HG03565 (cell line): ENCODE measurements at regions not wholly inside any gene's neighbourhood (a gene's known extent, or its start where the extent isn't known, plus 50 kb on each side); places are given as distances from the start of the nearest gene placed in this dataset.

Experiments
- ATAC-seq: cut with Tn5 transposase; IDR thresholded peaks from one replicate; pipeline ENCODE4 v1.9.1; 2021; ENCODE audit warnings: mild to moderate bottlenecking, moderate library complexity; ENCODE audit not compliant: unreplicated experiment

DNA sequence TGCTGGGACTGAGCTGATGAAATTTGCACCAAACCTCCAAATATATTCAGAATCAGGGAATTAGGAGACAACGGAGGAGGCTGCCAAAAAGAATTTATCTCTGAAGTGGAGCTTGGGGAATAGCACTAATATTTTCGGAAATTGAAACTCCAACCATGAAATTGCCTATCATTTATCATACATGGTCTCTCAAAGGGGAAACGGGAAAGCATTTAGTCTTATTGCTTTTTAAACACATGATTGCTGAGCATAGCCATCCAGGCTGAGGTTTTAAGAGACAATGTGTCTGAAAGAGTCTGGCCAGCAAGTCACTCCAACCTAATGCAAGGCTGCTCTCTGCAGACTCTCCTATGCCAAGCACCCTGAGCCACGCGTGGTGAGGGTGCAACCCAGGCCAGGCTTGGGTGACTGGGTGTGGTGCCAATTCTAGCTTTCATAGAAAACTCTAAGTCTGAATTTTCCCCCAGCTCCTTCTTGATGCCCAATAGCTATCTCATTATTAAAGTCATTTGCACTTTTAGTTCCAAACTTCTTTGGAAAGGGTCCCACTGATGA lies 200.2 kb downstream of the RPLP1 start:
- no peak for ATAC-seq

DNA sequence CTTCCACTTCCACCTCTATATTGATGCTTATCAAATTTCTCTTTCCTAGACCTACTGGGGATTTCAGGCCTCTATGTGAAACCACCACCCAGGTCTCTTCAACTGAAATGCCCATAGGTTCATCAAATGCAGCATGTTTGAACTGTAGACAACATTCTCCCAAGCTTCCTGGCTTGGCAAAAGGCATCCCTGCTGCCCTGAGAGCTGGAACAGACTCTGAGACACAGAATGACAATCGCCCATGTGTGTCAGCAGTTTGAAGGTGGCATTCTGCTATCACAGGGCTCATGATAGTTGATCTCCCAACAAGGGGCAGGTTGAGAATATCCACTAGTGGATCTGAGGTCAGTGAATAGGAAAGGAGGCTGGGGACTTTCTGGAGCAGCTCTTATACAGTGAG lies 200.7 kb downstream of the RPLP1 start:
- no peak for ATAC-seq

DNA sequence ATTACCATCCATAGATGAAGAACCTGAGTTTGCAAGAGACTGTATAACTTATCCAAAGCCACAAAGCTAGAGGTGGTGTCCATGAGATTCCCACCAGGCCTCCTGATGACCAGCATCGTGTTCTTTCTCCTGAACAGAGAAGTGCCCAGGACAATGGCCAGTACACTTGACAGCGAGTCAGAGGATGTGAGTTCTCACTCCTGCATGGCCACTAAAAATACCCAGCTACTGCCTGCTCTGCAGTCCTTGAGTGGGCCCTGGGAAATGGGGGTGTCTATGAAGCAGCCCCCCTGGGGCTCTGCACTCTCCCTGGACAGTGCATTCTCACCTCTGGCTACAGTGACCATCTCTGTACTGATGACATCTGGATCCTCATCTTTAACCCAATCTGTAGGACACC lies 201.2 kb downstream of the RPLP1 start:
- no peak for ATAC-seq

DNA sequence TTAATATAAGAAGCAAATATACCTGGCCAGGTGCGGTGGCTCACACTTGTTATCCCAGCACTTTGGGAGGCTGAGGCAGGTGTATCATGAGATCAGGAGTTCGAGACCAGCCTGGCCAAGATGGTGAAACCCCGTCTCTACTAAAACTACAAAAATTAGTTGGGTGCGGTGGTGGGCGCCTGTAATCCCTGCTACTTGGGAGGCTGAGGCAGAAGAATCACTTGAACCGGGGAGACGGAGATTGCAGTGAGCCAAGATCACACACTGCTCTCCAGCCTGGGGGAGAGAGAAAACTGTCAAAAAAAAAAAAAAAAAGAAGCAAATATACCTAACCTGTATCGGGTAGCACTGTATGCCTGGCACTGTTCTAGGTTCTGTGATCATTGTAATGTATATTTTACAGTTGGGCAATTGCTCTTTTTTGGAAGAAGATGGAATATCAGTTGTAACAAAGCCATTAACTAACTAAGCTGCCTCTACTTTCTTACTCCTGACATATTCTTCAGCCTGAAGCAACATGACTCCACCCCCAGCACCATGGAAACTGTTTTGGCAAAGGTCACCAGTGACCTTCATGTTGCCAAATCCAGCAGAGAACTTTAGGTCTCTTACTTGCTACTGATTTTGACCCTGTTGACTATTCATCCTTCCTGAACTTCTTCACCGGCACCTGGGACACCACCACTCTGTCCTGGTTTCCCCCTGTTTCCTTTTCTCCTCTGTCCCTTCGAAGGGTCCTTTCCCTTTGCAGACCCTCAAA lies 203.8 kb downstream of the RPLP1 start:
- ATAC-seq = no peak

DNA sequence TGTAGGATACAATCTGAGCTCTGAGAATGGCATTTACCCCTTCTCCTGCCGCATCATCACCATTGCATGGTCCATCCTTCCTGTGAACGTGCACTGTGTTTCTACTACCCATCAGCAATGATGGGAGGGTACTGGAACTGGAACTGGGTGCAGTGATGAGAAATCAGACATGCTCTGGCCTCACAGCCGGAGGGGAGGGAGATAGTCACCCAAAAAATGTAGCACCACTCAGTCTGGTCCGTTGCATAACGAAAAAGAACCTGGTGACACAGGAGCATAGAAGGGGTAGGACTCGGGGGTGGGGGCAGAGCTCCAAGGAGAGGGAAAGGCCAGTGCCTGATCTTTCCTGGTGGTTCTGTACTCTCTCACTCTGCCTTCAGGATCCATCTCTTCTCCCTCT lies 205.0 kb downstream of the RPLP1 start:
- no peak for ATAC-seq

DNA sequence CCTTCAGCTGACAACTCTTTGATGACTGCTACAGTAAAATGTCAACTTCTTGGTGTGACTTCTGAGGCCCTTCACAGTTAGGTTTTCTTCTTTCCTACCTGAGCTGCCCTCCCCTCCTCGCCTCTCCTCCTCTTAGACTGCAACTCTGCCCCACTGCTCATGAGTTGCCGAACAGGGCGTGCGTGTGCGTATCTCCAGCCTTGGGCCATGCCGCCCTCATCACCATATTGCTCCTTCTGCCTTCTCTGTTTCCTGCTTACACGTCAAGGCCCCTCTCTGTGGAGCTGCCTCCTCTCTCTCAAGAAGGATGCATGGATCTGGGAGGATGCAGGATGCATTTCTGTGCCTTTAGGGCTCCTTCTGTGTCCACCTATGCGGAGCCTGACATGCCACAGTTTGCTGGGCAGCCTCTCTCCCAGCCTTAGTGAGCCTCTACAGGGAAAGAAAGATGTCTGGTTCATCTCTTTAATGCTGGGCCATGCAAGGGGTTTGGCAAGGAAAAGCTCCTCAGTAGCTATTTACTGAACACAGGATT lies 205.9 kb downstream of the RPLP1 start:
- no peak for ATAC-seq

DNA sequence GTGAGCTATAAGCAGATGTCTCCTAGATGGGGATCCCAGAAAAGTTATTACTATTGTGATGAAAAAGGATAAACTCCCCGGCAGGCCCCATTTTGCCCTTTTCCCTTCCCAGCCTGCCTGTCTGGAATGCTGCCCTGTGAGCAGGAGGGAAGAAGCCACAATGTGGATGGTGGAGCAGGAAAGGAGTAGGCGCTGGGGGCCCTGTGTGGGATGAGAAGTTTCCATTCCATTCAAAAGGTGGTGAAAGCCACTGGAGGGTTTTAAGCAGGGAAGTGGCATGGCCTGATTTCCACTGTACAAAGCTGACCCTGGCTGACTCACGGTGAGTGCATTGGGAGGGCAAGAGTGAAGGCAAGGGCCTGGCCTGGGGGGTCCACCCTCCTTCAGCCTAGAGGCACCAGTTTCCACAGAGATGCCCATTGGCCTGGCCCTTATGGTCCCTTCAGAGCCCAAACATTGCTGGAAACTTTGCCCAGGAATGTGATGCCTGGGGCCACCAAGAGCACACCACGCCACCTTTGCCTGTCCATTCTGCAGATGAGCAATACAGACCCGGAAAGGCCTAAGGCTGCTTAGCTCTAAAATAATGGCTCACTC lies 206.9 kb downstream of the RPLP1 start:
- ATAC-seq = no peak

DNA sequence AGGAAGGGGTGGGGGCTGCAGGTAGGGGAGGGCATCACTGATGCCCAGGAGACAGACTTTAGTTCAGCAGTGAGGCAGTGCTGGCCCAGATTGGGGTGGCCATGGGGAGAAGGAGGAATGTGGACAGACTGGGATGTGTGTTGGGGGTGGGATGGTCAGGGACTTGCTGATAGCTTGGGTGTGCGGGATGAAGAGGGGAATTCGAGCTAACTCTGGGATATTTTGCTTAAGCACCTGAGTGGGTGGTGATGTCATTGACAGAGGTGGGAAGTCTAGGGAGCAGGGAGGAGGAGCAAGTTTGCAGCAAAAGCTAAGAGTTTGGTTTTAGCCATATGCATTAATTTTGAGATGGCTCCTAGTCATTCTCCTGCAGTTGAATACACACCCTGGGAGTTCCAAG lies 207.5 kb downstream of the RPLP1 start:
- ATAC-seq = no peak

DNA sequence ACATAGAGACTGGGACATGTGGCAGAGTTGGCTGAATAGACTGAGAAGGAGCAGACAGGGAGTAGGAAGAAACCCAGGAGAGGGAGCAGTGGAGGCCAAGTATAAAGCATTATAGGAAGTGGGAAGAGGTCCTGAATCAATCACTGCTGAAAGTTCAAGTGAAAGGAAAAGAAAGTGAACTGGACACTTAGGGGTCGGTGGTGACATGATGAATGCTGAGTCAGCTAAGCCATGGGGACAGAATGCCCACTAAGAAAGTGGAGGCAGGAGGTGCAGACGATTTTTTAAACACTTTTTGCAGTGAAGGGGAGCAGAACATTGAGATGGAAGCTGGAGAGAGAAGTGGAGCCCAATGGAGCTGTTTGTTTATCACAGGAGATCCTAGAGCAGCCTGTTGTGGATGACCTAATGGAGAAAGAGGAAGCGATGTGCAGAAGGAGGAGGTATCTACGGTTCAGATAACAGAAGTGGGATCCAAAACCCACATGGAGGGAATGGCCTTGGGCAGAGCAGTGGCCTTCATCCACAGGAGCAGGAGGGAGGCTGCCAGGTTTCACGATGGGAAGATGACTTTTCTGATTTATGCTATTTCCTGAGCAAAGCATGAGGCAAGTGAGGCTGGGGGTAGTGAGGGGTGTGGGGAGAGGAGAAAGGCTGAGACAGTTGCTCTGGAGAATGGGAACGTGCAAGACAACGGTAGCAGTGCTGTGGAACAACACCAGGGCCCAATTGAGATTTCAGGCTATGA lies 208.2 kb downstream of the RPLP1 start:
- ATAC-seq = no peak

DNA sequence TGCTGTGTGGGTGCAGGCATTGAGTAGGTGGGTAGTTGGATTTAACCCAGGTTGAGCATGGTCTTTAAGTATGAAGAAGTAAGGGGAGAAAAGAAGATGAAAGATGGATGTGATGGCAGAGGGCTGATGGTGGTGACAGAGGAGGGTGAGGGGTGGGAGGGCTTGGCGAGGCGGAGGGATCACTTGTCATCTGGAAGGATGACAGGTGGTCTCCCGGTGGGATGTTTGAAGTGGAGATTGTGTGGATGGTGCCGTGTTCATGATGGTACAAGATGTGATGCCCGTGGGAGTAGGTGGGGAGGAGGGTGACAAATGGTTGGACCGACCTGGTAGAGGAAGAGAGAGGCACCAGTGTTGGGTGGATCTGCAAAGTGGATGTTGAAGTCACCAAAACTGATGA lies 208.8 kb downstream of the RPLP1 start:
- no peak for ATAC-seq

DNA sequence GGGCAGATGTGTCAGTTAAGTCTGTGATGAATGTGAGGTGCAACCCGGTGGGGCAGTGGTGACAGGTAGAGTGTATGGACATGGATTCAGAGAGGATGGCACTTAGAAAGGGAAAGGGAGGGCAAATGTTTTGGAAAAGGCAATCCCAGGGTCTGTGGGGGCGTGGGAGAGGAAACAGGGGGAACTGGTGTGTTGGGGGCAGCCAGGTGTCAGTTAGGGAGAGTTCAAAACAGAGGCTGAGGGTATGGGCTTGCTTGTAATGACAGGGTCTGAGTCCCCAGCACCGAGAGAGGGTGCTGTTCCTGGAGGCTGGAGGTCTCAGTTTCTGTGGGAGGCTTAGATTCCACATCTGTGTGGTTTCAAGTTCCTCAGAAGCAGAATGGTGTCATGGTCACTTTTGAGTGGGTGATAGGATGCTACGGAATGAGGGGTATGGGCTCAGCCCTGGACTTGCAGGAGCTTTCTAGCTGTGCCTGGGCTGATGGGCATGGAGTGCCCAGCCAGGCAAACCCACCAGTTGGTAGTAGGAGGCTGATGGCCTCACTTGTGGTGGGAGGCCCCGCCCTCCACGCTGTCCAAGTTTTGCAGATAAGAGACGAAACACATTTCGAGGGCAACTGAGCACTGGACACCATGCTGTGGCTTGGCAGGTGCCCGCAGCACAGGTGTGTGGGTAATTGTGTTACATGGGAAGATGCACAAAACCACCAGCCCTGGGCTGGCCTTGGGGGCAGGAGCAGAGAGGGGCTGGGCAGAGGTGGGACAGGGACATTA lies 209.4 kb downstream of the RPLP1 start:
- ATAC-seq = no peak

DNA sequence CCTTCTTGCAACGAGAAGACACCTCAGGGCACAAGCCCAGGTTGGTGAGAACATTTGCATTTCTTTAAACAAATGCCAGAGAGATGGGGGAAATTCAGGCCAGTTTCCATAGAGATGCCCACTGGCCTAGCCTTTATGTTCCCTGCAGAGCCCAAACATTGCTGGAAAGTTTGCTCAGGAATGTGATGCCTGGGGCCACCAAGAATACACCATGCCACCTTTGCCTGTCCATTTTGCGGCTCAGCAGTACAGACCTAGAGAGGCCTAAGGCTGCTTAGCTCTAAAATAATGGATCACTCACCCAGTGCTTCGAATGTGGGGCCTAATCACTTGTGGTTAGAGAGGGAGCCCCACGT lies 210.0 kb downstream of the RPLP1 start:
- no peak for ATAC-seq

DNA sequence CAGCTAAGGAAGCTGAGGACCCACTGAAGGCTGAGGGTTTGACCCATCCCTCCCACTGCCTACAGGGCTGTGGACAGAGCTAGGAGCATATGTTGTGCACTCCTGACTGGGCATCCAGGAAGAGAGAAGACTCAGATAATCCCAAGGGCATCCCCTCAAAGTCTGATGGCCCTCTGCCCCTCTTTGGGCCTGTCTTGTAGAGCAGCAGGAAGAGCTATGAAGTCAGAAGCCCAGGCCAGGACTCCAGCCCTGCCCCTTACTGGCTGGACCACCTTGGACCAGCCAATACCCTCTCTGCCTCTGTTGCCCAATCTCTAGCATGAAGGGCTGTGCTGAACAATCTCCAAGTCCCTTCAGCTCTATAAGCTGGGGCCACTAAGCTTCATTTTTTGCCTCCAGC lies 210.8 kb downstream of the RPLP1 start:
- ATAC-seq = no peak

DNA sequence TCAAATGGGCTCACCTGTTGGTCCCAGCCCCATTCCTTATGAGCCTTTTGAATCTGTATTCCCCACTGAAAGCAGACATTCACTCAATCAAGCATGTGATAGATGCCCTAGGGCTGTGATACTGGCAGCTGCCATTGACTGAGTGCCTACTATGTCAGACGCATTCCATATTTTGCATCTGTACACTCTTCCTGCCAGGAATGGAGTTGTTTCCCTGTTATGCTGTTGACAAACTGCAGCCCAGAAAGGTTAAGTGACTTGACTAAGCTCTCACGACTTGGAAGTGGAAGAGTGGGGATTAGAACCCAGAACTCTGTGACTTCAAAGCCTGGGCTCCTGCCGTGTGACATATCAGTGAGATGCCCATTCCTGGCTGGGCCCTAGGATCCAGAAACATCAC lies 211.4 kb downstream of the RPLP1 start:
- ATAC-seq = no peak

DNA sequence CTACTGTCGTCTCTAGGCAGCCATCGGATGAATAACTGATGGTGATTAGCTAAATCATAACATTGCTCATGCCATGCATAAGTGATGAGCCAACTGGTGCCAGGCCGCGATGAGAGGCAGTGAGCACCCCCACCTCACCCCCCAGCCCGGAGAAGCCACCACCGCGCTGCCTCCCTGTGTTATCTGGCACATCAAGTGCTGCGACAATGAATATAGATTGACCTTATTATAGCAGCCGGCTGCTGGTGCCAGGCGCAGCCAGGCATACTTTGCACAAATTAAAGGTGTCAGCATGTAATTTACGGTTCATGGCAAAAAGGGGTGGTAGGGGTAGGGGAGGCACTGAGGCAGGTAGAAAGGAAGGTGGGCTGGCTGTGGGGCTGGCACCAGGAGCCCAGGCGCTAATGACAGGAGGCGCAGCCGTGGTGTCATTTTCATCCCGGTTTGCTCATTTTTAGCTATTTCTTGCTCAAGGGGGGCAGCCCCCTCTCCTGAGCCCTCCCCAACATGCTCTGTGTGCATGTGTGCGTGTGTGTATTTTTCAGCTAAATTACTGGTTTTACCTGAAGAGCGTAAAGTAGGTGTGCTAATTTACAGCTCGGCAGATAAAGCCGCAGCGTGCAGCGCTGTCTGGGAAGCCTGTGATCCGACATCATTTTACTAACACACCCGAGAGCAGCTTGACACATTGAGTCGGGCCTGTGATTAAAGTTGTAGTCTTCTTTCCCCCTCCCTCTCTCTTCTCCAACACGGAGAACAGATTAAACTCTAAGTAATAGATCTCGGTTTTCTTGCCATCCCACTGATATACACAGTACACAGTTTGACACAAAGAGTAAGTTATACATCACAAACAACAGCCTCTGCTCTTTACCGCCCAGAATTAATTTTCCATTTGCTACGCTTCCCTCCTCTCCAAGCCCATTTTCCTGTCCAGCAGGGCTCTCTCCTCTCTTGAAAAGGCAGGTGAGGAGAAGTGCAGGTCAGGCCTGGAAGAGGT lies 212.3 kb downstream of the RPLP1 start:
- ATAC-seq = no peak

DNA sequence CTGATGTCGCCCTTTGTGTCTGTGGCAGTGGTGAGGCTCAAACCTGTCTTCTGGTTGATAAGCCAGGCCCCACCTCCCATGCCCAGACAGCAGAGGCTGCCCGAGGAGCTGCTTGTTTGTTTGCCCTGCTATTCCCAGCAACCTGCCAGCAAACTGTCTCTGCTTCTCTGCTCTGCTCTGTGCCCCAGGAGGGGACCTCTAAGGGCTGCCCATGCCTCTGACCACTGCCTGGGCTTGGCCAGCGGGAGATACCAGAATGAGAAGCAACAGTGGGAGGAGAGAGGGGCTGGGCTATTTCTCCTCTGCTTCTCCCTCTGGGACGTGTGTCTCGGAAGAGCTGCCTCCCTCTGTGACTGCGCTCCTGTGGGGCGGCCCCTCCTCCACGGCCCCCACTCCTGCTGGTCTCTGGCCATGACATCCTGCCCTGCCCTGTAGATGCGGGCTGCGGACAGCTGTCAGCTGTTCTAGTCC lies 213.1 kb downstream of the RPLP1 start:
- no peak for ATAC-seq

DNA sequence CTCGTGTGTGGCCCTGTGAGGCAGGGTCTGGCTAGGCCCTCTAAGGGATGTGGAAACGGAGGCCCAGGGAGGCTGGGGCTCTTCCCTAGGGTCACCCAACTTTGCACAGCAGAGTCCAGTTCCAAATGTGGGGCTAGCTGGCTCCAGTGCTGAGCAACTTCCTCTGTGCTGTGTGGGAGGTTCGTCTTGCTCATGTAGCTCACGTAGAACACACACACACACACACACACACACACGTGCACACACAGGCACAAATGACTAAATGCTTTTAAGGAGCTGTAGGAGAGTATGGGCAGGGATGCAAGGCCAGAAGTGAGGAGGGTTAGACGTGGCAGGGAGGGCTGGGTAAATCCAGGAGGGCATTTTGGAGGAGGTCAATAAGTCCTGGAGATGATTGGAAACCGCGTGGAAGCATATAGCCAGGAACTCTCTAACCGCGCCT lies 213.8 kb downstream of the RPLP1 start:
- ATAC-seq = no peak

DNA sequence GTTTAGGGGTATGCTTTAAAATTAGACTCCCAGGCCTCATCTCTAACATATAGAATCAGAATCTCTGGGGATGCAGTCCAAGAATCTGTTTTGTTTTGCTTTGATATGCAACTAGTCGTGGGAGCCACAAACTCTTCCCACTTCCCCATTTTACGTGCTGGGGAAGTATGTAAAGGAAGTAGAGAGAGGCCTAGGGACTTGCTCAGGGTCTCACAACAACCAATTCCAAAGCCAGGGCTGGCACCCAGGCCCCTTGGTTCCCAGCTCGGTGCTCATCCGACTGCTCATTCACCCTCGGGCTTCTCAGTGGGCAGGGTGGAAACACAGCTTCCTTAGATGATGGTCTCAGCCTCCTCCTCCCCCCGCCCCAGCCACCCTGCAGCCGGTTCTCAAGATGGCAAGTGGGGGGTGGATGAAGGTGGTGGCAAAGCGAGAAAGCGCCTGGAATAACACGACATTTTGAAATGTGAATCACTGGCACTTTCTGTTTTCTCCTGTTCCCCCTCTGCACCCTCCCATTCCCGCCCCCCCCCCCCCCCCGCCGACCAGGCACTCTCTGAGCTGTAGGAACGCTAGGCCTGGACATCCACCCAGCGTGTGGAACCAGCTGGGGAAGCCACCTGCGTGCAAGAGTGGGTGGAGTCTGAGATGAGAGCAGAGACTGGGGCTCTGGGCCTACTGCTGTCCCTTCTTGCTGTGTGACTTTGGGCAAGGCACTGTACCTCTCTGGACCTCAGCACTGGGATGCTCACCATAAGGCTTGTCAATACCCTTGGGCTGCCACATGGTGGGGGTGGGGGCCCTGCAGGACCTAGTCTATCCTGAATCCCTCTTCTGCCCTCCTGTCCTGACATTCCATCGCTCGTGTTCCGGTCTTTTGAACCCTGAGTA lies 214.5 kb downstream of the RPLP1 start:
- ATAC-seq = no peak
